LNCaP clone FGC (cell line): ENCODE measurements at regions not wholly inside any gene's neighbourhood (a gene's known extent, or its start where the extent isn't known, plus 50 kb on each side); places are given as distances from the start of the nearest gene placed in this dataset.

Experiments
- DNase-seq: peaks from one replicate; pipeline ENCODE4 v3.0.0-alpha.2; 2011; ENCODE audit warnings: low read depth
- H3K4me3 ChIP-seq: 2 replicates; pipeline ENCODE4 v1.5.1; 2011; ENCODE audit warnings: mild to moderate bottlenecking, low read depth, low read length, control low read depth
- TF ChIP-seq, protein P1 (sequence below): IDR thresholded peaks from 2 replicates; pipeline ENCODE4 v1.5.1; 2012; ENCODE audit warnings: mild to moderate bottlenecking; ENCODE audit not compliant: control insufficient read depth, insufficient read depth; ENCODE audit errors: extremely low read depth

DNA sequence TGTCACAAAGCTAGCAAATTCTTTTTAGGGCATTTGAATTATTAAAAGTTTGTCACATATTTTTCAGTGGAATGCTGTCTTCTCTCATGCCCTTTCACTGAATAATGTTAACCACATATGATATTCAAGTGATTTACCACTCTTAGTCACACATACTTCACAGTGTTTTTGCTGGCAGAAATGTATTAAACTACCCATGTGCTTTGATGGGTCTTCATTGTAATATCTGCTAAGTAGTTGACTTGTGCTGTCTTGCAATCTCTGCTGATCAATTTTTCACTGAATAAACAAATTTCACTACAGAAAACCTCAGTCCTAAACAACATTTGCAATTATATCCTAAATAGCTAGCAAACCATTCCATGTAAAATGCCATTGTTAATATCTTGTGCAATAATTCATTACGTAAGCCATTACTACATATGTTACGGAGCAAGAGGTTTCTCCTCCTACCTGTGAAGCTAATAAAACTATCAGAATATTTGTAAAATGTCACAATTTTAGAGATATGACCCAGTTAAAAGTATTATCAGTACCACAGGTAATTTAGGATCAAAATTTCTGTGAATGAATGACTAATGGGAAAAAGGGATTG is 64.6 kb upstream of the LMO3 start:
- TF ChIP-seq, protein P1, sequence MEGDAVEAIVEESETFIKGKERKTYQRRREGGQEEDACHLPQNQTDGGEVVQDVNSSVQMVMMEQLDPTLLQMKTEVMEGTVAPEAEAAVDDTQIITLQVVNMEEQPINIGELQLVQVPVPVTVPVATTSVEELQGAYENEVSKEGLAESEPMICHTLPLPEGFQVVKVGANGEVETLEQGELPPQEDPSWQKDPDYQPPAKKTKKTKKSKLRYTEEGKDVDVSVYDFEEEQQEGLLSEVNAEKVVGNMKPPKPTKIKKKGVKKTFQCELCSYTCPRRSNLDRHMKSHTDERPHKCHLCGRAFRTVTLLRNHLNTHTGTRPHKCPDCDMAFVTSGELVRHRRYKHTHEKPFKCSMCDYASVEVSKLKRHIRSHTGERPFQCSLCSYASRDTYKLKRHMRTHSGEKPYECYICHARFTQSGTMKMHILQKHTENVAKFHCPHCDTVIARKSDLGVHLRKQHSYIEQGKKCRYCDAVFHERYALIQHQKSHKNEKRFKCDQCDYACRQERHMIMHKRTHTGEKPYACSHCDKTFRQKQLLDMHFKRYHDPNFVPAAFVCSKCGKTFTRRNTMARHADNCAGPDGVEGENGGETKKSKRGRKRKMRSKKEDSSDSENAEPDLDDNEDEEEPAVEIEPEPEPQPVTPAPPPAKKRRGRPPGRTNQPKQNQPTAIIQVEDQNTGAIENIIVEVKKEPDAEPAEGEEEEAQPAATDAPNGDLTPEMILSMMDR = no peak
- no peak overlapping the region for H3K4me3 ChIP-seq
- no peak for DNase-seq

DNA sequence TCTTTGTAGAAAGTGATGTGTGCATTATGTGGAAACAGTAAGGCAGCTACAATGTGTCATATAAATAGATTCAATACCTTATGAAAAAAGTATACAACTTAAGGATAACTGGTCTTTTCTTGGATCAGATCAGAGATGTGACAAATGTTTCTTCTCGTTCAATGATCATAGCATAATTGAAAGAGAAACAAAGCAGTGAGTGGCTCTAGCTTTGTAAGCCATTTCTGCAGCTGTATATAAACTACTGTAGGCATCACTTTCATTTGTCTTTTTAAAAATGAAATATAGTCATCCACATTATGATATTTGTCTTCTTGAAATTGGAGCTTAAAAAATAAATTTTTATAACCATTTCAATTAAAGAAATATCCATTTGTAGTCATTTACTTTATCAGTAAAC is 63.8 kb upstream of the LMO3 start:
- H3K4me3 ChIP-seq = no peak overlapping the region
- DNase-seq = no peak
- TF ChIP-seq, protein P1 = no peak

DNA sequence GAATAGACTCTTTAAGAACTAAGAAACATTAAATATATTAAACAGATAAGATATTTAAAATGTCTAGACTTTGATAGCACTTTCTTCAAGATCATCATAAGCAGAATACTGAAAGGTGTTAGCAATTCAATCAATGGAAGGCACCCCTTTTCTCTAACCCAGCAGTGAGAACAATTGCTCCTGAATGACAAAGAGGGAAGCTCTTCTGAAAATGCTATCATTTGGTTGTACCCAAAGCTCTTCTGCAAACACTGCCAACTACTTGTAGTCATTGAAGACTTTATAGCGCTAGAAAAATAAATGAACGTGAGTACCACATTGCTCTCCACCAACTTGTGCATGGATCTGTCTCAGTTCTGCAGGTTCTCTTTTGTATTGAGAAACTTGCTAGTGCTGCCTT is 62.2 kb upstream of the LMO3 start:
- H3K4me3 ChIP-seq = no peak overlapping the region
- TF ChIP-seq, protein P1 = no peak
- DNase-seq = no peak

DNA sequence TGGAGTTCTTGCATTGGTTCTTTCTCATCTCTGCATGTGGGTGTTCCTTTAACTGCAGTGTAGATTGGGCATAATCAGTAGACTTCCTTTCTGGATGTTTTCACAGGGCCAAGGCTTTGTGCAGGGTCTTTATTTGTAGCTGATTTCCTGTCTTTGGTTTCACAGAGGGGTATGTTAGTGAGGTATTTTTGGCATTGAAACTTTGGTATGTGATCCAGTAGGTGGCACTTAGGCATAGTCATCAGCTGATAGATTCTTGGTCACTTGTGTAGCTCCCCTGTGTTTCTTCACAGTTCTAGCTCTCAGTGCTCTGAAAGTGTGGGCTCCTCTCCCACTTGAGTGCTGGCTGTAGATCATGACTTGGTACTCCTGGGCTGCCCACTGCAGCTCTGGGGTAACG is 52.7 kb upstream of the LMO3 start:
- no peak overlapping the region for H3K4me3 ChIP-seq
- no peak for DNase-seq
- TF ChIP-seq, protein P1 = no peak
